MM.1S (cell line): ENCODE measurements at regions not wholly inside any gene's neighbourhood (a gene's known extent, or its start where the extent isn't known, plus 50 kb on each side); places are given as distances from the start of the nearest gene placed in this dataset.

ENCODE experiments used
- DNase-seq: peaks from one replicate; pipeline ENCODE4 v3.0.0-alpha.2; 2015
- H2AFZ ChIP-seq: fragments of 300-600 bp; sonication (generic); 2 replicates; pipeline ENCODE4 v1.6.0; 2016; ENCODE audit warnings: antibody characterized with exemption, low read length
- H3F3A ChIP-seq: fragments of 300-600 bp; sonication (generic); 2 replicates; pipeline ENCODE4 v1.6.1; 2016; ENCODE audit warnings: mild to moderate bottlenecking, antibody characterized with exemption, low read length, moderate library complexity, mixed read lengths; ENCODE audit not compliant: insufficient read depth
- H3K27ac ChIP-seq: fragments of 300-600 bp; sonication (generic); 2 replicates; pipeline ENCODE4 v1.5.1; 2016; ENCODE audit warnings: mild to moderate bottlenecking, low read length
- H3K27me3 ChIP-seq: fragments of 300-600 bp; sonication (generic); replicated peaks from 2 replicates; pipeline ENCODE4 v1.6.0; 2016; ENCODE audit warnings: low read length; ENCODE audit not compliant: insufficient read depth
- H3K36me3 ChIP-seq: fragments of 300-600 bp; sonication (generic); replicated peaks from 2 replicates; pipeline ENCODE4 v1.6.1; 2016; ENCODE audit warnings: mild to moderate bottlenecking, low read length, mixed read lengths; ENCODE audit not compliant: insufficient read depth
- H3K4me1 ChIP-seq: fragments of 300-600 bp; sonication (generic); 2 replicates; pipeline ENCODE4 v1.6.1; 2016; ENCODE audit warnings: low read length, mixed read lengths
- H3K4me2 ChIP-seq: fragments of 300-600 bp; sonication (generic); 2 replicates; pipeline ENCODE4 v1.6.0; 2016; ENCODE audit warnings: low read depth, low read length
- H3K4me3 ChIP-seq: fragments of 300-600 bp; sonication (generic); 2 replicates; pipeline ENCODE4 v1.5.1; 2016; ENCODE audit warnings: low read length, mixed read lengths
- H3K79me2 ChIP-seq: fragments of 300-600 bp; sonication (generic); 2 replicates; pipeline ENCODE4 v1.6.1; 2016; ENCODE audit warnings: mixed run types, low read length, mixed read lengths
- H3K9ac ChIP-seq: fragments of 300-600 bp; sonication (generic); 2 replicates; pipeline ENCODE4 v1.6.1; 2016; ENCODE audit warnings: low read length, mixed read lengths
- H3K9me2 ChIP-seq: fragments of 300-600 bp; sonication (generic); replicated peaks from 2 replicates; pipeline ENCODE4 v1.6.1; 2016; ENCODE audit warnings: mild to moderate bottlenecking, low read length, mixed read lengths; ENCODE audit not compliant: insufficient read depth
- H3K9me3 ChIP-seq: fragments of 300-600 bp; sonication (generic); replicated peaks from 2 replicates; pipeline ENCODE4 v1.6.1; 2016; ENCODE audit warnings: mild to moderate bottlenecking, low read length, mixed read lengths; ENCODE audit not compliant: insufficient read depth
- H4K20me1 ChIP-seq: fragments of 300-600 bp; sonication (generic); 2 replicates; pipeline ENCODE4 v1.6.1; 2016; ENCODE audit warnings: mild to moderate bottlenecking, low read length, moderate library complexity, mixed read lengths; ENCODE audit not compliant: insufficient read depth
- CTCF ChIP-seq: fragments of 300-600 bp; sonication (generic); IDR thresholded peaks from 2 replicates; pipeline ENCODE4 v1.5.1; 2016; ENCODE audit warnings: antibody characterized with exemption, low read length, mixed read lengths
- EZH2 ChIP-seq: fragments of 300-600 bp; sonication (generic); optimal IDR thresholded peaks from 2 replicates; pipeline ENCODE3; 2017; ENCODE audit warnings: low read depth, mild to moderate bottlenecking, antibody characterized with exemption, low read length, mixed read lengths
- EZH2phosphoT487 ChIP-seq: fragments of 300-600 bp; sonication (generic); IDR thresholded peaks from 2 replicates; pipeline ENCODE4 v1.6.1; 2018; ENCODE audit warnings: antibody characterized with exemption, low read length

GRCh38 chr4:20196476-20196875 is 55.2 kb upstream of the SLIT2 start:
- H3K79me2 ChIP-seq: no peaks in the 10 kb centered on the region
- DNase-seq: no peak
- H3K27me3 ChIP-seq: no peaks in the 10 kb centered on the region
- no peaks in the 10 kb centered on the region for H3K9me3 ChIP-seq
- TF ChIP-seq CTCF: no peak
- no peak for TF ChIP-seq EZH2phosphoT487
- TF ChIP-seq EZH2: no peak
- H3K4me1 ChIP-seq: no peaks in the 10 kb centered on the region
- no peak overlapping the region for H2AFZ ChIP-seq
- no peak overlapping the region for H3K4me3 ChIP-seq
- H3K4me2 ChIP-seq: no peak overlapping the region
- H4K20me1 ChIP-seq: no peaks in the 10 kb centered on the region
- H3K9me2 ChIP-seq: no peaks in the 10 kb centered on the region
- no peak overlapping the region for H3K9ac ChIP-seq
- H3F3A ChIP-seq: no peaks in the 10 kb centered on the region
- H3K36me3 ChIP-seq: no peaks in the 10 kb centered on the region
- H3K27ac ChIP-seq: no peak overlapping the region

GRCh38 chr4:20195071-20195885 is 56.4 kb upstream of the SLIT2 start:
- Histone ChIP-seq H3K4me2 (no peak overlapping the region), H4K20me1 (no peaks in the 10 kb centered on the region), H3K9me2 (no peaks in the 10 kb centered on the region), H3K9me3 (no peaks in the 10 kb centered on the region), H3K27me3 (no peaks in the 10 kb centered on the region), H3F3A (no peaks in the 10 kb centered on the region), H3K4me3 (no peak overlapping the region), H3K4me1 (no peaks in the 10 kb centered on the region), H3K27ac (no peak overlapping the region), H2AFZ (no peak overlapping the region), H3K36me3 (no peaks in the 10 kb centered on the region), H3K9ac (no peak overlapping the region), H3K79me2 (no peaks in the 10 kb centered on the region)
- DNase-seq: no peak
- TF ChIP-seq EZH2 (no peak), EZH2phosphoT487 (no peak), CTCF (no peak)

- no peaks in the 10 kb centered on the region for H4K20me1 ChIP-seq
- no peak overlapping the region for H3K27ac ChIP-seq
- H3F3A ChIP-seq: no peaks in the 10 kb centered on the region
- H3K4me3 ChIP-seq: no peak overlapping the region
- no peak overlapping the region for H2AFZ ChIP-seq
- no peak overlapping the region for H3K9ac ChIP-seq
- no peaks in the 10 kb centered on the region for H3K27me3 ChIP-seq
- DNase-seq: no peak
- no peaks in the 10 kb centered on the region for H3K9me2 ChIP-seq
- no peaks in the 10 kb centered on the region for H3K4me1 ChIP-seq
- H3K4me2 ChIP-seq: no peak overlapping the region
- TF ChIP-seq EZH2 (no peak), CTCF (no peak), EZH2phosphoT487 (no peak)
- no peaks in the 10 kb centered on the region for H3K9me3 ChIP-seq
- H3K36me3 ChIP-seq: no peaks in the 10 kb centered on the region
- H3K79me2 ChIP-seq: no peaks in the 10 kb centered on the region
Measured at GRCh38 chr4:20194123-20195013, 57.3 kb upstream of the SLIT2 start.
